Endothelial cell of umbilical vein (primary cell): ENCODE measurements at regions not wholly inside any gene's neighbourhood (a gene's known extent, or its start where the extent isn't known, plus 50 kb on each side); places are given as distances from the start of the nearest gene placed in this dataset.

Source experiments
- BruUV-seq: library from RNA; stranded (reverse); fragments of 400-500 nt; replicated peaks from 2 replicates; lab custom pipeline; 2021; lab: Mats Ljungman, UMichigan
- CTCF ChIA-PET: fragments of 300-600, 350-600 bp; sonication (Branson Sonifier 250); formaldehyde crosslinking; loops from one replicate; lab custom pipeline; 2021; ENCODE audit warnings: antibody characterized with exemption, inconsistent platforms; lab: Charles Lee
- POLR2A ChIA-PET: fragments of 300-600, 350-600 bp; sonication (Branson Sonifier 250); formaldehyde crosslinking; loops from one replicate; lab custom pipeline; 2021; ENCODE audit warnings: antibody characterized with exemption, inconsistent platforms; lab: Charles Lee
- DNase-seq: peaks from one replicate; pipeline ENCODE4 v3.0.0-alpha.2; 2011; ENCODE audit warnings: low read depth, low spot score
- FAIRE-seq: peaks from 2 replicates; lab custom pipeline; 2011; peaks lifted over from hg19 to GRCh38; lab: Jason Lieb, UNC
- H2AFZ ChIP-seq: 2 replicates; pipeline ENCODE4 v1.6.0; 2012; ENCODE audit warnings: low read depth, low read length, control low read depth, inconsistent platforms
- H3K27ac ChIP-seq: 2 replicates; pipeline ENCODE4 v1.5.1; 2011; ENCODE audit warnings: low read depth, mild to moderate bottlenecking, control low read depth, low read length, moderate library complexity; ENCODE audit not compliant: insufficient read depth
- H3K27me3 ChIP-seq, 2 experiments: 2 replicates each; pipeline versions ENCODE4 v1.6.0 to v1.6.1; 2011; ENCODE audit warnings: low read length in 2 of 2, mixed read lengths in 1 of 2; ENCODE audit not compliant: control insufficient read depth in 2 of 2, insufficient read depth in 2 of 2
- H3K36me3 ChIP-seq, 2 experiments: 2 replicates in 1 of 2; 3 replicates in 1 of 2; pipeline ENCODE4 v1.5.1; 2011; ENCODE audit warnings: low read length in 2 of 2, mild to moderate bottlenecking in 1 of 2, moderate library complexity in 1 of 2; ENCODE audit not compliant: control insufficient read depth in 2 of 2, insufficient read depth in 2 of 2; ENCODE audit errors: extremely low read depth in 1 of 2
- H3K4me1 ChIP-seq: 3 replicates; pipeline ENCODE4 v1.5.1; 2011; ENCODE audit warnings: mild to moderate bottlenecking, low read length; ENCODE audit not compliant: control insufficient read depth, insufficient read depth; ENCODE audit errors: extremely low read depth
- H3K4me2 ChIP-seq: 2 replicates; pipeline ENCODE4 v1.6.1; 2011; ENCODE audit warnings: low read length, control low read depth, mixed read lengths; ENCODE audit not compliant: insufficient read depth
- H3K4me3 ChIP-seq, 3 experiments: fragments of 200-600 bp in 1 of 3; sonication (generic), shearing (Covaris generic) in 1 of 3; replicated peaks in 1 of 3; 2 replicates each; pipeline ENCODE4 v1.5.1; 2011 to 2016; ENCODE audit warnings: control low read depth in 3 of 3, low read length in 3 of 3, mild to moderate bottlenecking in 2 of 3, inconsistent platforms in 1 of 3, low read depth in 1 of 3, moderate library complexity in 1 of 3; ENCODE audit not compliant: insufficient read depth in 1 of 3
- H3K79me2 ChIP-seq: 2 replicates; pipeline ENCODE4 v1.6.0; 2012; ENCODE audit warnings: low read length, inconsistent platforms; ENCODE audit not compliant: control insufficient read depth, insufficient read depth
- H3K9ac ChIP-seq: replicated peaks from 2 replicates; pipeline ENCODE3; 2011; ENCODE audit warnings: low read length, control low read depth; ENCODE audit not compliant: insufficient read depth; ENCODE audit errors: extremely low read depth
- H3K9me1 ChIP-seq: replicated peaks from 3 replicates; pipeline ENCODE4 v1.6.0; 2011; ENCODE audit warnings: mild to moderate bottlenecking, low read length; ENCODE audit not compliant: control insufficient read depth, insufficient read depth; ENCODE audit errors: extremely low read depth
- H3K9me3 ChIP-seq: replicated peaks from 2 replicates; pipeline ENCODE4 v1.5.1; 2012; ENCODE audit warnings: low read length, inconsistent platforms; ENCODE audit not compliant: control insufficient read depth, insufficient read depth
- H4K20me1 ChIP-seq: replicated peaks from 2 replicates; pipeline ENCODE3; 2011; ENCODE audit warnings: mild to moderate bottlenecking, low read length; ENCODE audit not compliant: control insufficient read depth, insufficient read depth; ENCODE audit errors: extremely low read depth
- CTCF ChIP-seq, 2 donors: IDR thresholded peaks; 1 replicate in 1 of 2; 2 replicates in 1 of 2; pipeline ENCODE4 v1.5.1; 2011; ENCODE audit warnings: low read length in 2 of 2, mild to moderate bottlenecking in 2 of 2, moderate library complexity in 2 of 2, control low read depth in 1 of 2, inconsistent platforms in 1 of 2, low read depth in 1 of 2; ENCODE audit not compliant: insufficient read depth in 1 of 2; ENCODE audit errors: extremely low read depth in 1 of 2
- EZH2 ChIP-seq: IDR thresholded peaks from 2 replicates; pipeline ENCODE4 v1.6.1; 2012; ENCODE audit warnings: borderline replicate concordance, low read depth, mild to moderate bottlenecking, moderate library complexity, low read length, inconsistent platforms; ENCODE audit not compliant: severe bottlenecking
- FOS ChIP-seq: IDR thresholded peaks from 2 replicates; pipeline ENCODE4 v1.6.1; 2011; ENCODE audit warnings: mild to moderate bottlenecking, low read length, moderate library complexity, borderline replicate concordance; ENCODE audit not compliant: insufficient read depth
- GATA2 ChIP-seq: IDR thresholded peaks from 2 replicates; pipeline ENCODE4 v1.7.0; 2011; ENCODE audit warnings: low read depth, mild to moderate bottlenecking, moderate library complexity, mixed read lengths, low read length; ENCODE audit not compliant: insufficient read length, insufficient read depth
- JUN ChIP-seq: IDR thresholded peaks from 2 replicates; pipeline ENCODE4 v1.6.1; 2011; ENCODE audit warnings: borderline replicate concordance, low read depth; ENCODE audit not compliant: insufficient read length, insufficient read depth
- MYC ChIP-seq: IDR thresholded peaks from one replicate; pipeline ENCODE4 v1.6.1; 2011; ENCODE audit warnings: mild to moderate bottlenecking, low read depth, low read length
- POLR2A ChIP-seq: IDR thresholded peaks from 2 replicates; pipeline ENCODE4 v1.6.1; 2012; ENCODE audit warnings: low read depth, mild to moderate bottlenecking, control low read depth, low read length
- POLR2AphosphoS5 ChIP-seq: IDR thresholded peaks from 2 replicates; pipeline ENCODE4 v1.6.1; 2012; ENCODE audit warnings: low read depth, mild to moderate bottlenecking, control low read depth, low read length, moderate library complexity; ENCODE audit not compliant: insufficient read depth
- dilution Hi-C: fragments of 300-500 bp; cut with MboI; formaldehyde crosslinking; loops from one replicate; pipeline ENCODE4 v1.15.0; 2019; ENCODE audit warnings: low sequenced_read_pairs; ENCODE audit not compliant: extremely low pct_ligation_motif_present
- intact Hi-C: fragments of 100-400 bp; cut with micrococcal nuclease; formaldehyde crosslinking; loops from one replicate; pipeline ENCODE4 v1.10.0; 2022
- TF ChIP-seq, protein P1 (sequence below): IDR thresholded peaks from 2 replicates; pipeline ENCODE4 v1.6.1; 2011; ENCODE audit not compliant: insufficient read depth, insufficient read length

DNA sequence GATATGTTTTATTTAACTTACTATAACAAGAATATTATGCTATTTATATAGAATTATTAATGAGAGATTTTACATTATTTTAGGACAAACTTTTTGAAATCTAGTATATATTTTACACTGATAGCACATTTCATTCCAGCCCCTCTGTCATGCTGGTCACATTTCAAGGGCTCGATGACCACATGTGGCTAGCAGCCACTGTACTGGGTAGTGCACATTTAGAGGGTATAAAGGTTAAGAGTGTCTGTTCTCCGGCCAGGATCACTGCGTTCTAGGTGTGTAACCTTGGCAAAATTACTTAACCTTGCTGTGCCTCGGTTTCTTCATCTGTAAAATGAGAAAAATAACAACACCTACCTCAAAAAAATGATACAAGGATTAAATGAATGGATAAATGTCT is 87.2 kb upstream of the TNP1 start:
- Histone ChIP-seq H3K4me3 (no peak overlapping the region), H3K4me1 (no peaks in the 10 kb centered on the region), H3K9ac (no peak overlapping the region), H3K36me3 (no peaks in the 10 kb centered on the region), H2AFZ (no peak overlapping the region), H3K9me3 (no peaks in the 10 kb centered on the region), H3K27ac (no peak overlapping the region), H3K79me2 (no peaks in the 10 kb centered on the region), H3K9me1 (no peaks in the 10 kb centered on the region), H4K20me1 (no peaks in the 10 kb centered on the region), H3K27me3 (no peaks in the 10 kb centered on the region), H3K4me2 (no peak overlapping the region)
- ChIA-PET CTCF (no interaction called here), POLR2A (no interaction called here)
- dilution Hi-C loops (no loop called here), intact Hi-C loops (no loop called here)
- no peak for FAIRE-seq
- no peak for DNase-seq
- TF ChIP-seq GATA2 = no peak
- no peak for TF ChIP-seq POLR2AphosphoS5
- TF ChIP-seq, protein P1, sequence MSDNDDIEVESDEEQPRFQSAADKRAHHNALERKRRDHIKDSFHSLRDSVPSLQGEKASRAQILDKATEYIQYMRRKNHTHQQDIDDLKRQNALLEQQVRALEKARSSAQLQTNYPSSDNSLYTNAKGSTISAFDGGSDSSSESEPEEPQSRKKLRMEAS = no peak
- no peak for TF ChIP-seq MYC
- TF ChIP-seq CTCF (IDR thresholded peaks at IDR 0.05; ENCODE audit: extremely low read depth in 1 of 2, insufficient read depth in 1 of 2, low read depth in 1 of 2, low read length in 2 of 2) = no peak
- TF ChIP-seq EZH2 = no peak
- TF ChIP-seq POLR2A = no peak
- TF ChIP-seq FOS = no peak
- no peak for TF ChIP-seq JUN
- BruUV-seq = no TSS peak
